ENCODE measurements at regions not wholly inside any gene's neighbourhood (a gene's known extent, or its start where the extent isn't known, plus 50 kb on each side); places are given as distances from the start of the nearest gene placed in this dataset.

GRCh38 chr11:112795142-112795815 is 165.9 kb upstream of the NCAM1 start:
- peak; percentile 20 for DNase-seq

- DNase-seq, result no peak
Observed at GRCh38 chr11:112795911-112796649, 165.1 kb upstream of the NCAM1 start.

GRCh38 chr11:112797092-112797491 is 164.1 kb upstream of the NCAM1 start:
- no peak for DNase-seq

- DNase-seq, result peak; percentile 30
Observed at GRCh38 chr11:112797648-112798293, 163.4 kb upstream of the NCAM1 start.

- no peak for DNase-seq
Observed at GRCh38 chr11:112801025-112801816, 160.0 kb upstream of the NCAM1 start.

GRCh38 chr11:112801817-112802088 is 159.5 kb upstream of the NCAM1 start:
- DNase-seq, result no peak

- no peak for DNase-seq
Observed at GRCh38 chr11:112805658-112806057, 155.6 kb upstream of the NCAM1 start.

- DNase-seq, result no peak
Observed at GRCh38 chr11:112806256-112806655, 155.0 kb upstream of the NCAM1 start.

GRCh38 chr11:112806876-112807275 is 154.3 kb upstream of the NCAM1 start:
- DNase-seq, result no peak

GRCh38 chr11:112809429-112809828 is 151.8 kb upstream of the NCAM1 start:
- no peak for DNase-seq

GRCh38 chr11:112810951-112811350 is 150.3 kb upstream of the NCAM1 start:
- DNase-seq, result no peak

GRCh38 chr11:112811783-112812182 is 149.4 kb upstream of the NCAM1 start:
- DNase-seq, result no peak

- DNase-seq, result no peak
Observed at GRCh38 chr11:112812729-112813128, 148.5 kb upstream of the NCAM1 start.

- DNase-seq, result no peak
Observed at GRCh38 chr11:112814168-112814567, 147.1 kb upstream of the NCAM1 start.

GRCh38 chr11:112817376-112817775 is 143.8 kb upstream of the NCAM1 start:
- no peak for DNase-seq

- no peak for DNase-seq
Observed at GRCh38 chr11:112822478-112823274, 138.5 kb upstream of the NCAM1 start.

- no peak for DNase-seq
Observed at GRCh38 chr11:112826026-112826425, 135.2 kb upstream of the NCAM1 start.

GRCh38 chr11:112826788-112827187 is 134.4 kb upstream of the NCAM1 start:
- no peak for DNase-seq

GRCh38 chr11:112828421-112828820 is 132.8 kb upstream of the NCAM1 start:
- DNase-seq, result no peak

GRCh38 chr11:112829971-112830654 is 131.1 kb upstream of the NCAM1 start:
- no peak for DNase-seq

GRCh38 chr11:112831041-112831440 is 130.2 kb upstream of the NCAM1 start:
- DNase-seq, result no peak

Data from inflammatory macrophage treated with lipopolysaccharide for 4 hours (primary cell).